Hepatocyte (in vitro differentiated cells): ENCODE measurements at regions not wholly inside any gene's neighbourhood (a gene's known extent, or its start where the extent isn't known, plus 50 kb on each side); places are given as distances from the start of the nearest gene placed in this dataset.

Experiments used
- EZH2 ChIP-seq: fragments of 200-600 bp; sonication (generic); IDR thresholded peaks from 2 replicates; pipeline ENCODE4 v1.6.1; 2016; ENCODE audit warnings: antibody characterized with exemption, mild to moderate bottlenecking, borderline replicate concordance
- TF ChIP-seq, protein P1 (sequence below): fragments of 200-600 bp; sonication (generic); IDR thresholded peaks from 2 replicates; pipeline ENCODE4 v1.5.1; 2016; ENCODE audit warnings: antibody characterized with exemption, mild to moderate bottlenecking; ENCODE audit not compliant: poor library complexity

DNA sequence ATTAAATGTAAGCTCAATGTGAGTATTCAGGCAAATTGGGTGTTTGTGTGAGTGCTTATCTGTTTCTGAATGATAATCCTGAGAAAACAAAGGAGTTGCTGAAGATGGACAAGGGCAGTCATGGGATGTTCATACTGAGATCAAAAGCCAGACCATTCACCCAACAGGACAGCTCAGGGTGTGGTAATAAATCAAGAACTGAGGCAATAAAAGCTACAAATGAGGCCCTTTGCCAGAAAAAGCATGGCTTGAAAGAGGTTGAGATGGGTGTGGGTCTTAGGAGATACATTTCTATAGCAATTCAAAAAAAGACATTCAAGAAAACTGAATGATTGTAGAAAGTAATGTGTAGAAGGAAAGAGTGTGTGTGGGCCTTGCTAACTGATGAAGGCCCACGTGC is 425.8 kb upstream of the BOD1L1 start:
- TF ChIP-seq, protein P1, sequence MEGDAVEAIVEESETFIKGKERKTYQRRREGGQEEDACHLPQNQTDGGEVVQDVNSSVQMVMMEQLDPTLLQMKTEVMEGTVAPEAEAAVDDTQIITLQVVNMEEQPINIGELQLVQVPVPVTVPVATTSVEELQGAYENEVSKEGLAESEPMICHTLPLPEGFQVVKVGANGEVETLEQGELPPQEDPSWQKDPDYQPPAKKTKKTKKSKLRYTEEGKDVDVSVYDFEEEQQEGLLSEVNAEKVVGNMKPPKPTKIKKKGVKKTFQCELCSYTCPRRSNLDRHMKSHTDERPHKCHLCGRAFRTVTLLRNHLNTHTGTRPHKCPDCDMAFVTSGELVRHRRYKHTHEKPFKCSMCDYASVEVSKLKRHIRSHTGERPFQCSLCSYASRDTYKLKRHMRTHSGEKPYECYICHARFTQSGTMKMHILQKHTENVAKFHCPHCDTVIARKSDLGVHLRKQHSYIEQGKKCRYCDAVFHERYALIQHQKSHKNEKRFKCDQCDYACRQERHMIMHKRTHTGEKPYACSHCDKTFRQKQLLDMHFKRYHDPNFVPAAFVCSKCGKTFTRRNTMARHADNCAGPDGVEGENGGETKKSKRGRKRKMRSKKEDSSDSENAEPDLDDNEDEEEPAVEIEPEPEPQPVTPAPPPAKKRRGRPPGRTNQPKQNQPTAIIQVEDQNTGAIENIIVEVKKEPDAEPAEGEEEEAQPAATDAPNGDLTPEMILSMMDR: no peak
- no peak for TF ChIP-seq EZH2
